ENCODE measurements at regions not wholly inside any gene's neighbourhood (a gene's known extent, or its start where the extent isn't known, plus 50 kb on each side); places are given as distances from the start of the nearest gene placed in this dataset.
"Not testable (repeated sequence)": the region's sequence is repeated elsewhere in the genome, so short reads cannot be mapped to it uniquely, and the experiment has no call there.

DNA sequence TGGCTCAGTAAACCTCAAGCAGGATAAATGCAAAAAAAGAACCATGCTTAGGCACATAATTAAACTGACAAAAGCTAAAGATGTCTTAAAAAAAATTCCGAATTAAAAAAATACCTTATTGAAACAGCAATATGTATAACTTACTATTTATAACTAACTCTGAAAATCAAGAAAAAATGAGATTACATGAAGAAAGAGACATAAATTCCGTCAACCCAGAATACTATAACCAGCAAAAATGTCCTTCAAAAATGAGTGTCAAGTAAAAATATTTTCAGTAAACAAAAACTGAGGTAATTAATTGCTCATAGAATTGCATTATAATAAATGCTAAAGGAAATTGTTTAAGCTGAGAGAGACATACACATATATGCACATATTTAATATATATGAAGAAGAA, 474.5 kb upstream of the SYT4 start:
- Mint-ChIP-seq H3K27me3 (no peaks in the 10 kb centered on the region), H3K4me1 (no peaks in the 10 kb centered on the region), H3K36me3 (ENCODE audit: low read depth) (no peaks in the 10 kb centered on the region), H3K27ac (no peak overlapping the region), H3K4me3 (no peak overlapping the region)
- no peaks in the 10 kb centered on the region for H3K9me3 ChIP-seq (ENCODE audit: control insufficient read depth, low read length, poor library complexity, severe bottlenecking)
- ATAC-seq, result no peak
- DNase-seq, result no peak

DNA sequence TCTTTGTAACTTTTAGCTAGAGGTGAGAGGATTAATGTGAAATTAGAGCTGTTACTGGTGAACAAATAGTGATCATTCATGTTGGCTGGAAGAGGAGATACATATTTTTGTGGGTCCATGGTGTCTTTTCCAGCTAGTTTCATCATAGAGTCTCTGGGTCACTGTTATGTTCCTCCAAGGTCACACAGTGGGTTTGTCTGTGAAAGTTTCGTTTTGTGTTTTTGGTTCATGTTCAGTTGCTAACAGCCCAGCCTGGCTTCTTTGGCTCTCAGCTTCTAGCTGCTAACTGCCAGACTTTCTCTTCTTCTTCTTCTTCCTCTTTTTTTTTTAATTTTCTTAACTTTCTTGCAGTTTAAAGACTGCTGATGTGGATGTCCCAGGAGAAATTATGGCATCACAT, 480.0 kb upstream of the SYT4 start:
- H3K27me3 Mint-ChIP-seq, result no peaks in the 10 kb centered on the region
- no peaks in the 10 kb centered on the region for H3K36me3 Mint-ChIP-seq (ENCODE audit: low read depth)
- no peak for ATAC-seq

DNA sequence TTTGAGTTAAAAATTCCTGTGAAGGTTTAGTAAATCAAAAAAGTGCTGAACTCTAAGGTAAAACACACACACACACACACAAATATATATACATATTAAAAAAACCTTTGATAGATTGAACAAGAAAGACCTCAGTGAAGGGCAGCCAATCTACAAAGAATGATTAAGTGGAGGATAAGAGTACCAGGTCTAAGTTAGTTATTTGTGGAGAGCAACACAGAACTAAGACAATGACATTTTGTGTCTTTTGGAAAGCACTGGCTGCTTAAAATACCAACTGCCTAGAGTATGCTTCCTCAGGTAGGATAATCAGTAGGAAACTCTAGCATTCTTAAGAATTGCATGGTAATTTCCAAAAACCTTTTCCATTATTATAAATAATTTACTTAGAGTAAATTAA, 481.4 kb upstream of the SYT4 start:
- Mint-ChIP-seq H3K36me3 (ENCODE audit: low read depth) (no peaks in the 10 kb centered on the region), H3K27me3 (no peaks in the 10 kb centered on the region), H3K27ac (no peak overlapping the region), H3K4me1 (no peaks in the 10 kb centered on the region), H3K4me3 (no peak overlapping the region)
- H3K9me3 ChIP-seq (ENCODE audit: control insufficient read depth, low read length, poor library complexity, severe bottlenecking), result no peaks in the 10 kb centered on the region
- DNase-seq, result no peak
- ATAC-seq, result no peak

More for the DNA sequence above, 480.0 kb upstream of the SYT4 start:
- Mint-ChIP-seq H3K4me1 (no peaks in the 10 kb centered on the region), H3K27ac (no peak overlapping the region), H3K4me3 (no peak overlapping the region)
- H3K9me3 ChIP-seq (ENCODE audit: control insufficient read depth, low read length, poor library complexity, severe bottlenecking), result no peaks in the 10 kb centered on the region
- DNase-seq, result no peak

DNA sequence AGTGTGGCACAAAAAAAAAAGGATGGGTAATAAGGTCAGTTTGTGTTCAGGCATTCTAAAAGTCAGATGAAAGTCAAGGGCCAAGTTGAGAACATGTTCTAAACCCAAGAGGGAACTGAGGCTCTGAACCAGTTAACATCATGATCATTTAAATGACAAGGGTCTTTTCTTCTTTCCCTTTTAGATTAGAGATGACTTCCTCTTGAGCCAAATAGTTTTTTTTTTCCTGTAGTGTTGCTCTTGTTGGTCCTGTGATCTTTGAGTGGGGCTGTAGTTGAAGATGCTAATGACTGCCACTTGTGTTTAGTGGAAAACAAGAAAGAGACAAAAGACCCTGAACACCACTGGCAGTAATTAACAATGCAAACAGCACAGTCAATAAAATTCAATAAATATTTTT, 482.7 kb upstream of the SYT4 start:
- Mint-ChIP-seq H3K27ac (no peak overlapping the region), H3K27me3 (no peaks in the 10 kb centered on the region), H3K4me3 (no peak overlapping the region), H3K4me1 (no peaks in the 10 kb centered on the region), H3K36me3 (ENCODE audit: low read depth) (no peaks in the 10 kb centered on the region)
- H3K9me3 ChIP-seq (ENCODE audit: control insufficient read depth, low read length, poor library complexity, severe bottlenecking), result no peaks in the 10 kb centered on the region
- ATAC-seq, result no peak
- DNase-seq, result no peak

DNA sequence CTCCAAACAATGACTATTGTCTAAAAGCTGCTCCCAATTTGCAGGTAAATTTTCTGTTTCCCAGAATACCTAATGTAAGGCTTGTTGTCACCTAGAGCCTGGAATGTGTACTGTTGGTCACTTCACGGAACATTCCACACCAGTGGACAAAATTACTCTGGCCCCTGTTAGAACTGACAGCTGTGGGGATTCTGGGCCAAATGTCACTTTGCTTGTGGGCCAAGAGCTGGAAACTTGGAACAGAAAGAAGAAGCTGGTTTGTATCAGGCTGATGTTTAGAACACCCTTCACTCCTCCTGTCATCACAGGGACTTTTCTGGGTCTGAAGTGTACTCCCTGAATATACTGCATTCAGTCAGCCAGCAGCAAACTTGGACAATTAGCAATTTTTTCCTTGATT, 495.6 kb upstream of the SYT4 start:
- H3K27ac Mint-ChIP-seq, result no peak overlapping the region
- H3K9me3 ChIP-seq (ENCODE audit: control insufficient read depth, low read length, poor library complexity, severe bottlenecking), result no peaks in the 10 kb centered on the region
- DNase-seq (no peak), ATAC-seq (no peak)
- H3K4me3 Mint-ChIP-seq, result no peak overlapping the region
- H3K27me3 Mint-ChIP-seq, result no peaks in the 10 kb centered on the region
- no peaks in the 10 kb centered on the region for H3K4me1 Mint-ChIP-seq
- no peaks in the 10 kb centered on the region for H3K36me3 Mint-ChIP-seq (ENCODE audit: low read depth)

DNA sequence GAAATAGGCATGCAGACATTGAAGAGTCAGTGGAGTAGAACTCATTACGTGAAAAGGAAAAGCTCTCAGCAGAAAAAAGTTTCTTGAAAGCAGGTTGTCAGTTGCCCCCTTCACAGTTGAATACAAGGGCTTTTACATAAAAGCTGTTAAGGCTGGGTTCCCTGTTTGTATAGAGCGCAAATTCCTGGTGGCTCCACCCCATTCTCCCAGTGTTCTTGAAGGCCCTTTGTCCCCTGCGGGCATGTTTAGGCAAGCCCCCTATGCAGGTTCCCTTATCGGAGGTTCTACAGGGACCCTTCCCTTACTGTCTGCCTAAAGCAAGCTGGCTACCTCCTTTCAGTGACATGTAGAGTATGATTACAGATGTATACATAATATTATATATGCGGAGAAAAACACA, 497.2 kb upstream of the SYT4 start:
- Mint-ChIP-seq H3K4me3 (no peak overlapping the region), H3K4me1 (no peaks in the 10 kb centered on the region), H3K36me3 (ENCODE audit: low read depth) (no peaks in the 10 kb centered on the region), H3K27ac (no peak overlapping the region), H3K27me3 (no peaks in the 10 kb centered on the region)
- no peak for ATAC-seq
- DNase-seq, result no peak
- no peaks in the 10 kb centered on the region for H3K9me3 ChIP-seq (ENCODE audit: control insufficient read depth, low read length, poor library complexity, severe bottlenecking)

DNA sequence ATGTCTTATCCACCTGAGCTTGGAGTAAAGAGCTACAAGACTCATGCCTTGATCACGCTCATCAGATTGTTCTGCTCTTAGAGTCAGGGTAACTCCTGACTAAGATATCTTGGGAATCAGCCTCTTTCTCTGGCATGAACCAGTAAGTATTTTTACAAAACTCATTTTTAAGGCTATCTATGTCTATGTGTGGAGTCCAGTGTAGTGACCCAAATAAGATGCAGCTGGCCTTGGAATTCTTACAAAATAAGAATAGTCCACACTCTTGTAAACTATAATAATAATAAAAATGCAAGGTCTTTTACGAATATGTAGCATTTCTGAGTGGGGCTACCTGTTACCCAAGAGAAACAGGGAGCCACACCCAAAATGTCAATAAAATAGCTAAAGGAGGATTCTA, 498.3 kb upstream of the SYT4 start:
- H3K4me1 Mint-ChIP-seq, result no peaks in the 10 kb centered on the region
- H3K4me3 Mint-ChIP-seq, result no peak overlapping the region
- no peak for ATAC-seq
- H3K27ac Mint-ChIP-seq, result no peak overlapping the region
- no peaks in the 10 kb centered on the region for H3K36me3 Mint-ChIP-seq (ENCODE audit: low read depth)
- H3K9me3 ChIP-seq (ENCODE audit: control insufficient read depth, low read length, poor library complexity, severe bottlenecking), result no peaks in the 10 kb centered on the region
- H3K27me3 Mint-ChIP-seq, result no peaks in the 10 kb centered on the region
- no peak for DNase-seq

DNA sequence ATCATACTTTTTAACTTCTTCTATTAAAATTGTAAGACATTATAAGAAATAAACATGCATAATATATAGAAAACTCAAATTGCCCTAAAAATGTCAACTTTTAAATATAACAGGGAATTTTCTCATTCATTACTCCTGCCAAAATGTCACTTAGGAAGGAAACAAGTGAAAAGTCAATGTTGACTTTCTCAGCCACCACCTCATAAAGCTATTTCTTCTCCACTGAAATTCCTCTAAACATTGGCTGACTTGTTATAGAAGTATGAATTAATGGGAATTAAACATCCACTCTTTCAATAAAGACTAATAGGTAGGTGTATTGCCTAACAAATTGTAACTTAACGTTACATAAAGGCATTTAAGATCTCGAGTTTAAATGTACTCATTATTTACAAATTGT, 499.7 kb upstream of the SYT4 start:
- Mint-ChIP-seq H3K27ac (no peak overlapping the region), H3K27me3 (no peaks in the 10 kb centered on the region), H3K36me3 (ENCODE audit: low read depth) (no peaks in the 10 kb centered on the region), H3K4me3 (no peak overlapping the region), H3K4me1 (no peaks in the 10 kb centered on the region)
- no peak for DNase-seq
- ATAC-seq, result no peak
- no peaks in the 10 kb centered on the region for H3K9me3 ChIP-seq (ENCODE audit: control insufficient read depth, low read length, poor library complexity, severe bottlenecking)

DNA sequence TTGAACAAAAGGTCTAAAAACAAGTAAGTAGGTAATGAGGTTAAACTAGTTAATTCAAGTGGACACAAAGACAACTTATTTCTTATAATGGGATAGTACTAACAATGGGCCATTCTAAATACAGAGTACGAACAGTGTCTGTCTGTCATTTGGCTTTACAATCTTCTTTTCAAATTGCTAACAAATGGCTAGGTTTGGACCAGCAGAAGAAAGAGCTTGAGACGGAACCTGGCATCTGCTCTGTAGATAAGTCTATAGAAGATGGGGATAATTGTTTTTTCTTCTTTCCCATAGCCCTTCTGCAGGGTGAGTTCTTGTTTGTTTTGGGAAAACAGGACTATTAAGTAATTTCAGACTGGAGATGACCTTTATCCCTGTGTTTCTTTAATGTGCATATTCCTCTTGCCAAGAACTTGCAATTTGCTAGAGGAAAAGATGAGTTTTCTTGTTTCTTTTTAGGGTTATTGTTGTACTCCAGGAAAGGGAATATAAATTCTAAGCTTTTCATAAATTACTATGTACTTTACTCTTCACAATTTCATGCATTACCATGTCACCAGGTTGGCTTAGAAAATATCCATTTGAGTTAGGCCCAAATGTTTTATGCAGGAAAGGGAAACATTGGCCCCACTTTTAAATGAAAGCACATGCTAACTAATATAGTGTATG, 500.5 kb upstream of the SYT4 start:
- DNase-seq (no peak), ATAC-seq (no peak)
- no peaks in the 10 kb centered on the region for H3K4me1 Mint-ChIP-seq
- no peaks in the 10 kb centered on the region for H3K36me3 Mint-ChIP-seq (ENCODE audit: low read depth)
- H3K9me3 ChIP-seq (ENCODE audit: control insufficient read depth, low read length, poor library complexity, severe bottlenecking), result no peaks in the 10 kb centered on the region
- no peak overlapping the region for H3K27ac Mint-ChIP-seq
- no peak overlapping the region for H3K4me3 Mint-ChIP-seq
- H3K27me3 Mint-ChIP-seq, result no peaks in the 10 kb centered on the region

DNA sequence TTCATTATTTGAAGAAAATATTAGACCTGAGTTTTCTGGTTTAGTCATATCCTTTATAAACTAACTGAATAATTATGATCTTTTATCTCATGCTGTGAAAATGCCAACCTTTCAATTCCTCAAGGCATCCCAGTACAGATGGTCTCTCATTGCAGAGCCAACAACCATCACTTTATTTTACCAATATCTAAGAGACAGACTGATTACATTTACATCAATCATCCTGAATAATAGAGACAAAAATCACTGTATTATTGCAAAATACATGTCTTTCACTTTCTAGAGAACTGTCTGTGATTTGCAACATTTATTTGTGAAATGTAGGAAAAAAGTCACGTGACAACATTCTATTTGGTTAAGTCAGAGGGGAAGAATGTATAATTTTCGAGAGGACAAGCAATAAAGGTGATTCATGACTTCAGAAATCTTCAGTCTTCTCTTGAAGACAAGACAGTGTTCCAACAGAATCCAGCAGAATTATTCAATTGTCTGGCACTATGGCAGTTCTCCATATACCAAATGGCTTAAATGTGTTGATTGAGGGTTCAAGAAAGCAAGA, 503.6 kb upstream of the SYT4 start:
- Mint-ChIP-seq H3K4me1 (no peaks in the 10 kb centered on the region), H3K27me3 (no peaks in the 10 kb centered on the region), H3K27ac (no peak overlapping the region), H3K4me3 (no peak overlapping the region), H3K36me3 (ENCODE audit: low read depth) (no peaks in the 10 kb centered on the region)
- ATAC-seq (no peak), DNase-seq (no peak)
- no peaks in the 10 kb centered on the region for H3K9me3 ChIP-seq (ENCODE audit: control insufficient read depth, low read length, poor library complexity, severe bottlenecking)

DNA sequence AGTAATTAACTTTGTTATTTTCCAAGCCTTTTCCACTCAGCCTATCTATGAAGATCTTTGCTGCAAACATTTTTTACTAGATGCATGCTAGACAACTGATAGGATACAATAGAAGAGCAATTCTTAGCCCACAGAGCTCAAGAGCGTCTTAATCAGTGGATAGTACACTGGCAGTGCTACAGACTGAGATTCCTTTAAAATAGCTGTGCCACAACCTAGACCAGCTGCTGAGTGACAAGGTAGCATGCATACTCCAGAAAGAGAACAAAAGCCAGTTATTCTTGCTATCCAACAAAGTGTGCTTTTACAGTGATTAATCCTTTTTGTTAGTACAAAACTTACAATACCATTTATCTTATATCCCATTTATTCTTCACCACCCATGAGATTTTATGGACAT, 507.9 kb upstream of the SYT4 start:
- no peak for ATAC-seq
- no peaks in the 10 kb centered on the region for H3K9me3 ChIP-seq (ENCODE audit: control insufficient read depth, low read length, poor library complexity, severe bottlenecking)
- Mint-ChIP-seq H3K27ac (no peak overlapping the region), H3K4me3 (no peak overlapping the region), H3K27me3 (no peaks in the 10 kb centered on the region), H3K4me1 (no peaks in the 10 kb centered on the region), H3K36me3 (ENCODE audit: low read depth) (no peaks in the 10 kb centered on the region)
- DNase-seq, result no peak

DNA sequence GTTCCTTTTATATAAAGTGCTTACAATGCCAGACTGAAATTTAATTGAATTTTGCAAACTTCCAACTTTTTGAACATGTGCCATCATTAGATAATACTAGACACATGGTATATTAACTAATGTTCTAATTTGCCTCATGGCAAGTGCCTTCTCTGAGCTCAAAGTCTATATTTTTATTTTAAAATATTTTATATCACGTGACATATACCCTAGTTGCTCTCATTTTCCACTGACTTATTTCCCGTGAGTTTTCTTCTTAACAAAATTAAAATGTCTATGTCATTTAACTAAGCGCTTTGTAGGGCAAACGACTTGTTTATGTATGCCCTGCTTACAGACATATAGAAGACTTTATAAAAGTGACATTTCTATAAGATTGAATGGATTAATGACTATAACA, 509.6 kb upstream of the SYT4 start:
- Mint-ChIP-seq H3K27me3 (no peaks in the 10 kb centered on the region), H3K36me3 (ENCODE audit: low read depth) (no peaks in the 10 kb centered on the region), H3K4me1 (no peaks in the 10 kb centered on the region), H3K27ac (no peak overlapping the region), H3K4me3 (no peak overlapping the region)
- DNase-seq (no peak), ATAC-seq (no peak)
- no peaks in the 10 kb centered on the region for H3K9me3 ChIP-seq (ENCODE audit: control insufficient read depth, low read length, poor library complexity, severe bottlenecking)

DNA sequence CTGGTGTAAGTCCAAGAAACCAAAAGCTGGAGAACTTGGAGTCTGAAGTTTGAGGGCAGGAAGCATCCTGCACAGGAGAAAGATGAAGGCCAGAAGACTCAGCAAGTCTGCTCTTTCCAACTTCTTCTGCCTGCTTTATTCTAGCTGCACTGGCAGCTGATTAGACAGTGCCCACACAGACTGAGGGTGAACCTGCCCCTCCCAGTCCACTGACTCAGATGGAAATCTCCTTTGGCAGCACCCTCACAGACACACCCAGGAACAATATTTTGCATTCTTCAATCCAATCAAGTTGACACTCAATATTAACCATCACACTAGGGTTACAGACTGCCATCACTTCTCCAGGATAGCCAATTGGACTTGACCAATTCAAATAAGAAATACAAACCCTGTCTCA, 510.4 kb upstream of the SYT4 start:
- not testable (repeated sequence) for DNase-seq; ATAC-seq; H3K9me3 ChIP-seq (ENCODE audit: control insufficient read depth, low read length, poor library complexity, severe bottlenecking); H3K36me3 Mint-ChIP-seq (ENCODE audit: low read depth); H3K27me3 Mint-ChIP-seq; H3K27ac Mint-ChIP-seq; H3K4me1 Mint-ChIP-seq; H3K4me3 Mint-ChIP-seq

DNA sequence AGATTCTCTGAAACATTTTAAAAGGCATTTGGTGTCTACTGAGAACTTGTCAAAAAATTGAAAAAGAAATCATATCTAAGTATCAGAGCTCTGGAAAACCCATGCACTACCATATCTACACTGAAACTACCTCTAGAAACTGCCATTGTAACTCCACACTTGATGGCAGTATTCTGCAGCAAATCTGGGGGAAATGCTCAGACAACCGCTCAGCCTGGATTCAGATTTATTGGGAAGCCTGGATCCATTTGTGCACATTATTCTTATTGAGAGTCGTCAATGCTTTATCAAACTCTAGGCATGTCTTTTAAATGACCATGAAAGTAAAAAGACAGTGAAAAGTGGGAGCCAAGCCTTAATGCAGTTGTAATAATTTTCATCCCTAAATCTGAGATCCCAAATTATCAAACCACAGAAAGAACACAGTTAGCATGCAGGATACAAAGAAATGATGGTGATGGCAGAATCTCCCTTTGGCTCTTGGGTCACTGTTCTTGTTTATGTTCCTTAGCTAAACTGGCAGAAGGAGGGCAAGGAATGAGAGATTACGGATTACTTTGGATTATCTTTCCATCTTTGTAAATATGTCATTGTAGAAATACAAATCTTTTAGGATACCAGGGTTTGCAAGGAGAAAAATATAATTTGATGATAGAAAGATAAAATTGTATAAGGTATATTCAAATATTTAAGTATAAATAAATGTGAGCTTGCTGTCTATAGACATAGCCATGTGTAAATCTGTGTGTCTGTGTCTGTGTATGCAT, 512.1 kb upstream of the SYT4 start:
- H3K9me3 ChIP-seq (ENCODE audit: control insufficient read depth, low read length, poor library complexity, severe bottlenecking), result no peaks in the 10 kb centered on the region
- DNase-seq, result no peak
- H3K4me3 Mint-ChIP-seq, result no peak overlapping the region
- H3K27ac Mint-ChIP-seq, result no peak overlapping the region
- H3K4me1 Mint-ChIP-seq, result no peaks in the 10 kb centered on the region
- no peak for ATAC-seq
- H3K36me3 Mint-ChIP-seq (ENCODE audit: low read depth), result no peaks in the 10 kb centered on the region
- H3K27me3 Mint-ChIP-seq, result no peaks in the 10 kb centered on the region

Measured in T-helper 17 cell (primary cell).